DMS 273 (cell line): ENCODE measurements at regions not wholly inside any gene's neighbourhood (a gene's known extent, or its start where the extent isn't known, plus 50 kb on each side); places are given as distances from the start of the nearest gene placed in this dataset.
"Not testable (repeated sequence)": the region's sequence is repeated elsewhere in the genome, so short reads cannot be mapped to it uniquely, and the experiment has no call there.

ENCODE experiments used
- DNase-seq: peaks from one replicate; lab custom pipeline; 2025; ENCODE audit not compliant: unreplicated experiment; lab: John Stamatoyannopoulos, UW

DNA sequence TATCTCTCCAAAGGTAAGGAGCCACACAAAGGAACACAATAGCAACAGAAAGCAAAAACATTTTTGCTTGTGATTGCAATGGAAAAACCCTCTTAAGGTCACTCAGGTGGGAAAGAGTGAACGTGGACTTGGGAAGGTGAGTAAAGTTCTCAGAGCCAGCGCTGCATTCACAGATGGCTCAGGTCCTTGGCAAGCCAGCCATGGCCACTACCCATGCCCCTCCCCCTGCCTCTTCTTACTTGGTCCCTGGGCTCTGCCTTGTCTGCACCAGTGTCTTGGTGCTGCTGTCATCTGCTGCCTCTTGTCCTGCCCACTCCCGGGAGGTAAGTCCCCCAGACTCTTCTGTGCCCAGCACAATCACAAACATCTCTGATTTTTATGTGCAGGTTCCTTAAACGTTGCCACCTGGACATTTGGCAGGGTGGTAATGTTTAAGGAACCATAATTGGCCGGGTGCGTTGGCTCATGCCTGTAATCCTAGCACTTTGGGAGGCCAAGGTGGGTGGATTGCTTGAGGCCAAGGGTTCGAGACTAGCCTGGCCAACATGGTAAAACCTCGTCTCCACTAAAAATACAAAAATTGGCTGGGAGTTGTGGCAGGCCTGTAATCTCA lies 74.6 kb downstream of the FEM1C start:
- DNase-seq = peak; percentile 14

DNA sequence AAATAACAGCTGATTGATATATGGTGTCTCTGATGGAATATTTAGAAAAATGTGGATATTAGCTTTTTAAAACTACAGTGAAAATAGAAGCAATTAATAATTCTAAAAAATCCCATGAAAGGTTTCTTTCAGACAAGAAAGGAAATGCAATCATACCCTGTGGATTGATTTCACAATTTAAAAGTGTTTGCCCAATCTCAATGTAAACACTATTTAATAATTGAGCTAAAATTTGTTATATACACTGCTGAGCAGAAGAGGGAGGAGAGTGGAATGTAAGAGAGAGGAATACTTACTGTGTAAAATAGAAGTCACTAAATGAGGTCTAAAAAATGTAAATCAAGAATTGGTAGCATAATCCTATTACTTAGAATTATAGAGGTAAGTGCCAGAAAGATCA lies 76.9 kb downstream of the FEM1C start:
- no peak for DNase-seq

DNA sequence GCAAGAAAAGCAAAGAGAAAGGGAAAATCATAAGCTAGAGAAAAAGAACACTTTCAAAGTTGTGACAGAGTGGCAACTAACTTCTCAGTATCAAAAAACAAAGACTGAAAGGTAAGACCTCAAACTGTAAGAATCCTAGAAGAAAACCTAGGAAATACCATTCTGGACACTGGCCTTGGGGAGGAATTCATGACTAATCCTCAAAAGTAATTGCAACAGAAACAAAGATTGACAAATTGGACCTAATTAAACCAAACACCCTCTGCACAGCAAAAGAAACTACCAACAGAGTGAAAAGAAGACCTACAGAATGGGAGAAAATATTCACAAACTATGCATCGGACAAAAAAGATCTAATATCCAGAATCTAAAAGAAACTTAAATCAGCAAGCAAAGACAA lies 79.1 kb downstream of the FEM1C start:
- DNase-seq = no peak

DNA sequence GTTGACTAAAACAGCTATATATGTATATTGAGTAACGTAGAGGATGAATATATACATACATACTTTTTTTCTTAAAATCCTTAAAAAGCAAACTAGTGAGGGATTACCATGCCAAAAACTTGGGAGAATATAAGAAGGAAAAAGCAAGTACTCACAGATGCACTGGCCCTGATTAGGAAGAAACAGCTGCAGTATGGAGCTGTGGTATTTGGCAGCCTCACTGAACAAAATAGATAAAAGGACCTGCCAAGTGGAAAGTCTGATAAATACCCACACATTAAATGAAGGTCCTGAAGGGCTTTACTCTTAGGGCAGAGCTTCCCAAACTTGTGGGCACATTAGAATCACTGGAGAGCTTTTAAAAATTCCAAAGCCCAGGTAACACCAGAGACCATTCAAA lies 80.6 kb downstream of the FEM1C start:
- peak; percentile 43 for DNase-seq

DNA sequence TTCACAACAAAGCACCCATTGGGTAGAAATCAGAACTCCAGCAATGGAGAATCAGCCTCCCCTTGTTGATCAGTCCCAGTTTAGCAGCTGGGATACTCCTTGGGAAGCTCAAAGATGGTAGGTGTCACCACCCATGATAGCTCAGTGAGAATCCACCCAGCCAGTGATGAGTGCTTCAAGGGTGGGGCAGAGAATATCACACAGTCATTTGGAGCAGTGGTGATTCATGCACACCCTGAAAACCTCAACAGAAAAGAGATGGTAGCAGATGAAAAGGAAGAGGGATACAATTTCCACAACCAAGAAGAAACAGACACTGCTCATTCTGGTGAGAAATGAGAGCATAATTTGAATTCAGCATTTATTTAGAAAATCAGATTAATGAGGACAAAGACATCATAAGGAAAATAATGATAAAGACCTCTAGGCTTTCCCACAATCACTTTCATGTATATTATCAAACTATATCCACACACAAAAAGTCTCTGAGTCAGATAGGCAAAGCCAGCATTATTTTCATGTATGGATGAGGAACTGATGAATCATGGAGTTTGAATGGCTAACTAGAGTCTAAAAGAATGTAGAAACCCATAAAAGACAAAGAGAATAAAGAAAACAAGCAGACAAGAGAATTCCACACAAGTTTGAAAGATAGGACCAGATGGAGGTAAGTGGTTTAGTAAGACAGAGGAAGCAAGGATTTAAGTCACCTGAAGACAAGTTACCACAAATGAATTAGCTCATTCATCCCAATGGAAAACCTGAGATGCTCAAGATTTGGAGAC lies 82.9 kb downstream of the FEM1C start:
- DNase-seq = no peak

DNA sequence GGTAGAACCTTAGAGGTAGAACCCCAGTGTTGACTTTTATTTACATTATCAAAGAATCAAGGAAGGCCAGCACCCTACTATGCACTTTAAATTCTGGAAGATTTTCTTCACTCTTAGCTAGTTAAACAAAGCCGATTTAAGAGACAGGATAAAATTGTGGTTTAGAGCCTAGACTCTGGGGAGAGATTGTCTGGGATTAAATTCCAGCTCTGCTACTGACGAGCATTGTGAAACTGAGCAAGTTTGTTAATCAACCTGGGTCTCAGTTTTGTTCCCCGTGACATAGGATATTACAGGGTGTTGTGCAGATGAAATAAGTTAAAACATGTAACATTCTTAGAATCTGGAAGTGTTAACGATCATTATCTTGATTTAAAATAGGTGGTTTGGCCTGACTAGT lies 83.5 kb downstream of the FEM1C start:
- DNase-seq = no peak

DNA sequence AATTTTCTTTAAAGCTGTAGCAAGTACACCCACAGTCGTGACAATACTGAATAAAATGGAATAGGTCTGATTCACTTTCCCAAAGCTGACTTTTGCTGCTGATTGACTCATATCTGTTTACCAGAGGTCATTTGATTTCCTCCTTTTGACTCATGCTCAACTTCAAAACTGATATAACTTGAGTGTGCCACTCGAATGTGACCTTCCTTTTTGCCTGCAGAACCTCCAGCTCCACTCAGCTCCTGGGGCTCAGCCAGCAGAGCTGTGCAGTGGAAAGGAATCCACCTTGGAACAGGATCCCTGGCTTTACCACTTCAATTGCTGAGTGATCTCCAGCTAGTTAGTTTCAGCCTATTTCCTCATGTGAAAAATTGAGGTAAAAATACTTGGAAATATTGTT lies 84.1 kb downstream of the FEM1C start:
- DNase-seq = no peak

DNA sequence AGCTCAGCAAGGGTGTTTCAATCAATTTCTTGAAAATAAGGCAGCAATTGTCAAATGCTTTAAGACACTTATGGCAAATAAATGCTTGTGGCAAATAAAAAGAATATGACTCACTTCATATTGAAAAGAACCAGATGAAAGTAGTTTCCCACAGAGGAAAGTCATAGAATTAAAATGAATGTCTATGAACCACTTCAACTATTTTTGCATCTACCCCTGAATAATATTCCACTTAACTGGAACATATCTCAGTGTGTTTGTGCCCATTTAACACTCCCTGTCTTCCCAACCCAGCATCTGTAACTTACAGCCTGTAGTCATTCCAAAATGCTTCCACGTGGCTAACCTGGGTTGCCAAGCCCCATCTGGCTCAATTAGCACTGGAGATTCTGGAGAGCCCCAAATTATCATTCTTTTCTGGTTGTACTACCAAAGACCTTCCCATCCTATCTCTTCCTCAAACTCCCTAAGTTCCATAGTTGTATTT lies 84.7 kb downstream of the FEM1C start:
- DNase-seq = peak; percentile 26

DNA sequence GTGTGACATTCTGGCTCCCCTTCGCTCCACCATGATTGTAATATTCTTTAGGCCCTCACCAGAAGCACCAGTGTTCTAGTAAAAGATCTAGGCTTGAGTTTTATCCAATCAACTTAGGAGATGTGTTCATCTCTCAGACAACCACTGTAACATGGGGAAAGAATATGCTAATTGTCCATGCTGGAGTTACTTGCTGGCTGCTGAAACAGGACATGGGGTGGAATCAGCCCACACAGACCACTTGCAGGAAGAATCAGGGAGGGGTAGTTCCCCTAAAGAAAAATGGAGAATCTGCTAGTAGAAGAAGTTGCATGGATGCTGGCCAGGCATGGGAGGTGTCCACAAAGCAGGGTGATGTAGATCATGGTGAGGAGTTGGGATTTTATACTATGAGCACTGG lies 86.2 kb downstream of the FEM1C start:
- DNase-seq = no peak

DNA sequence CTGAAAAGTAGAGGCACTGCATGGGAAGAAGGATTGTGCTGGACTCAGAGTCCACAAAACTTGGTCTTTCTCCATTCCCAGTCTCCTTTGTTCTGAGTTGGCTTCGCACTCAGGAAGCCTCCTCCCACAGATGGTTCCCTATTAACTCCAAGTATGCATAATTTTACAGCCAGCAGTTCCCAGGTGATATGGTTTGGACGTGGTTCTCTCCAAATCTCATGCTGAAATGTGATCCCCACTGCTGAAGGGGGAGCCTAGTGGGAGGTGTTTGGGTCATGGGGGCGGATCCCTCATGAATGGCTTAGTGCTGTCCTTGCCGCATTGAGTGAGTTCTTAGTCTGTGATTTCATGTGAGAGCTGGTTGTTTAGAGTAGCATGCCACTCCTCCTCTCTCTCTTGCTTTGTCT lies 86.6 kb downstream of the FEM1C start:
- DNase-seq = peak; percentile 61

DNA sequence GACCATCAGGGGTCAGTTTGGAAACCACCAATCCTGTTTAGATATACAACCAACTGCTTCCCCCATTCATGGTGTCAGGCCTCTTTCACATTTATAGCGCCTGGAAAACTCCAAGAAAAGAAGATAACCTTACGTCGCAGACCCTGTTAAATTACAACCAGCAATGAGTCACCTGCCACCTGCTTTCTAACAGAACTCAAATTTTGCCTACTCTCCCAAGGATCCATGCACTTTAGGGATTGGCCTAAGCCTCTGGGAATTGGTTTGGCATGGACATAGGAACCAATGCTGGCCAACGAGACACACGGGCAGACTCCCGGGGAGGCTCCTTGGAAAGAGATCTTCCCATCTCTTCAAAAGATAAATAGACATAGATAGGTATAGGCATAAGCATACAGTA lies 87.0 kb downstream of the FEM1C start:
- DNase-seq = peak; percentile 21

DNA sequence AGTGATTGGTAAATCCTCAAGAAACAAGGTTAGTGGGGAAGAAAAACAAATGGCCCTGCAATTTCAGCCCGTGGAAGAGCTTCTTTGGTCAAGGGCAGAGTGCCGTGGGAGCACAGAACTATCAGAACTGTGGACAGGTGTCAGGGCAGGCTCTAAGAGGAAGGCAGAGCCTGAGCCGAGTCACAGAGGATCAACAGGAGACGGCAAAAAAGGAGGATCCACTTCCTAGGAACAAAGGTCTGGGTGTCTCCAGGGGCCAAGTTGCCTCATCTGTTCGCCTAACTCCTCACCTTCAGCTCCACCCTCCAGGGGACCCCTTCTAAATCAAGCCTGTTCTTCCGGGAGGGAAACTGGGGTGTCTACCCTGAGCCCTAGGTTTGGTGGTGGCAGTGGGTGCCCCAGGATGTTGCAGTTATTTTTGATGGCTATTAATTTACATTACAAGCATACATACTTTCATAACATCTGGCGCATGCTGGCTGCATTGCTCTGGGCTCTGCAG lies 88.0 kb downstream of the FEM1C start:
- DNase-seq = no peak

DNA sequence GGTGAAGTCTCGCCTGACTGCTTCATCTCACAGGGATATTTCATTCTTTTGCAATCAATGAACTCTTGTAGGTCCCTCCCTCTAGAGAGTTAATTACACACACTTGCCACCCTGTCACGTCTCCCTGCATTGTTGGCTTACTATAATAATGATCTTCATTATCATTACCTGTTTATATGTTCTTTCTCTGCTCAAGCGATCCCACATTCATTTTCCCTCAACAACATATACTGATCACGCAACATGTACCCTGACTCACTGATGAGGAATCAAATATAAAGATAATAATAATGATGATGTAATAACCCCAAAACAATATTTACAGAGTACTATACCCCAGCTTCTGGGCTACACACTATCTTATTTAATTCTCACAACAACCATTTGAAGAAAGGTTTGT lies 88.5 kb downstream of the FEM1C start:
- no peak for DNase-seq

DNA sequence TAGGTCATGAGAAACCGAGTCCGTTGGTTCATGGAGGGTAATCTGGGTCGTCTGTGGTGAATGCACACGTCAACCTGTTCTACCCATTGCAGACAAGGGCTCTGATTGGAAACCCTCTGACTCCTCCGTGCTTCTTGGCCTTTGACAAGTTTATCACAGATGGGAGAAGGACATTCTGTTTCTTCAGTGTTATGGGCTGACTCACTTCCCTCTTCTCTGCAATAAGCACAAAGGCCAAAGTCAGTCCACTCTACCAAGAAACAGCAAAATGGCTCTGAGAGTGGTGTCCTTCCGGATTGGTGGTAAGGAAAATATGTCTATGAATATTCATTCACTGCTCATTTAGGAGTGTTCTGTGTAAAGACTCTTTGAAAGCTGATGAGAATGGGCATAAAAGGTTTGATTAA lies 89.3 kb downstream of the FEM1C start:
- DNase-seq = no peak

DNA sequence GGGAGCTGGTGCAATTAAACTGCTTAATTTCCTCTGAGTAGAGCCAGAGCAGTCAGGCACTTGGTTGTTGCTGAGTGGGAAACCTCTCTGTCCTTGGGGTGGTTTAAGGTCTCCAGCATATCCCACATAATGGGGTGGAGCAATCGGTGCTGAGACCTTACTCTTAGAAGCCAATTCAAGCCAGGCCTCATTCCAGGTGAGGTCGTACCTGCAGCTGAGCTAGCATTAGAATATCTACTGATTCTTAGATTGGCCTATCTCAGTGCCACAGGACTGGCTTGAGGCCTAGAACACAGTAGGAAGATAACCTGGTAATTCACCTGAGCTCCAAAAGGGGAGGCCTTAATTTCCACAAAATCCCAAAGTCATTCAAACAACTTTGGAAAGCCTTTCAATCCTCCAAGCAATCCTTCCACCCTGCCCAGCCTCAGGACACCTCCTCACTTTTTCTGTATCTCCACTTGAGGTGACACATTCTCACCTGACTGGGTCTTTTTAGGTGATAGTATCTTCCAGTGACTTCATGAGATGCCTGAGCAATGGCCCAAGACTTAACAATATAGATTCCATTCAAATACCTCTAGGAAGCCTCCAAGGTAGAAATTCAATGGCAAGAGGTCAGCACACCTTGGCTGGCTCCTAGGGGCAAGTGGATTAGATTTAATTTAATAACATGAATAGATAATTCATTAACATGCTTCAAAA lies 91.0 kb downstream of the FEM1C start:
- no peak for DNase-seq

DNA sequence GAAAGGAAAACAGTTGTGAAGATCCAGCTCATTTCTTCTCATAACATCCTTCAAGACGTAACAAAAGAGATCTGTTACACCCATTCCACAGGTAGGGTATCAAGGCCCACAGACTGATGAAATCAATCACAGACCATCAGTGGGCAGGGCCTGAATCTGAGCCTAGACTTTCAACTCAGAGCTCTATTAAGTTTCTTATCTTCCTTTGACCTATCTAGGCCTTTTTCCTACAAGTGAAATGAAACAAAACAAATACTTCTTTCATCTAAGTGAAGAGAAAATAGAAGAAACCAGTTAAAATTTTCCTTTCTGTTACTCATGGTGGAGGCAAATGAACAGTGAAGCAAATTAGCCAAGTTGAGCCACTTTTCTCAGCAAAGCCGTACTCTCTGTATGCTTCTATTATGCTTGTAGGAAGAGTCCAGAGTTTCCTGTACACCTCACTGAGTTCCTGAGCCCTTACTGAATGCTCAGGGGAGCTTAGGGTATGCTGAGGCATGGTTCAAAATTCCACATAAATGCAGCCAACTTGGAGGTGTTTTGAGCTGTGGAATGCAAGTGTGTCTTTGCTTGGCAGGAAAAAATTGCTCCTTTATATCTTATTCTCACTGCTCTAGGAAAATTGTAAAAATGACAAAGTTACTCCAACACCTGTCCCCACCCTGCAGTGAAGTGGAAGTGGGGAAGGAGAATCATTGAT lies 91.9 kb downstream of the FEM1C start:
- DNase-seq = no peak

DNA sequence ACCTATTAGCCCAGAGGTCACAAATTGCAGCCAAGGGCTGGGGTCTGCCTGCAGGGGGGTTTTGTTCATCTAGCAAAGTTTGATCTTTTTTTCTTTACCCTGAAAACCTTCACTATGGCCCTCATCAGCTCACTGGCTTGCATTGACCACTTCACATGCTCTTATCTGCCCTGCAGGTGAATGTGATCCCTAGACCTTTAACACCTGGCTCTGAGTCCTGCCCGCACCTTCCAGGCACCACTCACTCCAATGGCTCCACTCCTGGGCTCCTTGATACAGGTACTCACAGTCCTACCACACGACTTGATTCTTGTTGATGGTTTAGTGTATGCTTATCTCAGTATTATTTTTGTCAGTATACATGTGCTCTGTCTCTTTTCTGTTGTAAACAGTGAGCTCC lies 92.5 kb downstream of the FEM1C start:
- DNase-seq = no peak

DNA sequence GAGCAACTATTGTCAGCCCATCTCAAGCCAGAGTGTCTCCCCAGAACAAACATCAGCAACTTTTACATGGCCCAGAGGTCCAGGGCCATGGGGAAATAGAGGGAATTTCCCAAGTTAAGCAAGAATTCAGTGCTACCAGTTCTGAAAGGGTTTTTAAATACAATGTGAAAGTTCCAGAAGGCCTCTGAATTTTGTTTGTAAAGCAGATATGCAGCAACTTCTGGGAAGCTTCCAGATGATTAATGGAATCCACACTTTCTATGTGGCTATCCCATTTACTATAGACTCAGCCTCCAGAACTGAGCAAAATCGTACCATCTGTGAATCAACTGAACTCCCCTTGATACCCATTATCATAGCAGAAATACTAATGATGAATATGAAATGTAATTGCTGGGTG lies 93.8 kb downstream of the FEM1C start:
- no peak for DNase-seq

DNA sequence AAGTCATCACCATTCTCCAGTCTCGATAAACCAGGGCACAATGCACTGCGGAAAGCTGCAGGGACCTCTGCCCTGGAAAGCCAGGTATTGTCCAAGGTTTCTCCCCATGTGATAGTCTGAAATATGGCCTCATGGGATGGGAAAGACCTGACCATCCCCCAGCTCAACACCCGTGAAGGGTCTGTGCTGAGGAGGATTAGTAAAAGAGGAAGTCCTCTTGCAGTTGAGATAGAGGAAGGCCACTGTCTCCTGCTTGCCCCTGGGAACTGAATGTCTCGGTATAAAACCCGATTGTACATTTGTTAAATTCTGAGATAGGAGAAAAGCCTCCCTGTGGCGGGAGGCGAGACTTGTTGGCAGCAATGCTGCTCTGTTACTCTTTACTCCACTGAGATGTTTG lies 95.9 kb downstream of the FEM1C start:
- not testable (repeated sequence) for DNase-seq

DNA sequence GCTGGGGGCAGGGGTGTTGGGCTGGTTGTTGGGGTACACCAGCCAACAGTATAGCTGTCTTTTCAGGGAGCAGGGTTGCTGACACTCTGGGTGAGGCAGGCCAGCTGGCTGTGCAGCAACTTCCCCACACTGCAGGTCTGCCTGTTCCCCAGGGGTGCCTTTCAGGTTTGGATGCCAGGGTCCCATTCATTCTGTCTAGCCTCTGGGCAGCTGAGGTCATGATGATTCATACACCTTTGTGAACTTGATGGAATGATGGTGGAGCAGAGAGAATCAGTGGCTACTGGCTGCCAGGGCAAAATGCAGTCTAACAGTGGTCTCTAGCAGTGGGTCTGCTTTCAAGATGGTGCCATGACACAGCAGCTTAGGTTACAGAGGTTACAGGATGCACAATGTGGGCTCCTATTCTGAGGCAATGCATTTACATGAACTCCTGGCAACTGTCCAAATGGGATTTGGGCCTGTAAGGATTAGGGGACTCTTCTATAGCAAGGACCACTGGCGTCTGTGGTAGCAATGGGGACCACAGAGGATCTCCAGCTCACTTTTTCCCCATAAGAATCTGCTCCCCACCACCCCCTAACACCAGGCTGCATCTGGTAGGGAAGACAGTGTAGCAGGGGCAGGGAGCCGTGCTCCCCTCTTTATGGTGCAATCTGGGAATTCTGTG lies 103.7 kb downstream of the FEM1C start:
- DNase-seq = no peak

DNA sequence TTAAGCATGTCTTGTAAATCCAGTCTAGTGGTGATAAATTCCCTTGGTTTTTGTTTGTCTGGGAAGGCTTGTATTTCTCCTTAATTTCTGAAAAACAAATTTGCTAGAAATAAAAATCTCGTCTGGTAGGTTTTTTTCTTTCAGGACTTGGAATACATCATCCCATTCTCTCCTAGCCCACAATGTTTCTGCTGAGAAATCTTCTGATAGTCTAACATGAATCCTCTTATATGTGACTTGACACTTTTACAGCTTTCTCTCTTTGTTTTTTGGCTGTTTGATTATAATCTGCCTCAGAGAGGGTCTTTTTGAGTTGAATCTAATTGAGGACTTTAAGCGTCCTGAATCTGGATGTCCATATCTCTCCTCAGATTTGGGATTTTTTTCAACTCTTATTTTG lies 104.9 kb downstream of the FEM1C start:
- no peak for DNase-seq
